NCI-H2081 (cell line): ENCODE measurements at regions not wholly inside any gene's neighbourhood (a gene's known extent, or its start where the extent isn't known, plus 50 kb on each side); places are given as distances from the start of the nearest gene placed in this dataset.

ENCODE experiments used
- DNase-seq, 2 experiments: peaks; one replicate each; lab custom pipeline; 2025; lab: John Stamatoyannopoulos, UW

DNA sequence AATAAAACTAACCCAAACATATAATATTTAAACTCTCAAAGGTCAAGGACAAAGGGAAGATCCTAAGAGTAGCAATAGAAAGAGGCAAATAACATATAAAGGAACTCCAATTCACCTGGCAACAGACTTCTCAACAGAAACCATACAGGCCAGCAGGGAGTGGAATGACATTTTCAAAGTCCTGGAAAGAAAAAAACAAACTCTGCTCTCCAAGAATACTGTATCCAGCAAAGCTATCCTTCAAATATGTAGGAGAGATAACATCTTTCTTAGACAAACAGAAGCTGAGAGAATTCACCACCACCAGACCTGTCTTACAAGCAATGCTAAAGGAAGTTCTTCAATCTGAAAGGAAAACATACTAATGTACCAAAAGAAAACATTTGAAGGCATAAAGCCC is 51.5 kb upstream of the TMEM158 start:
- no peak for DNase-seq

DNA sequence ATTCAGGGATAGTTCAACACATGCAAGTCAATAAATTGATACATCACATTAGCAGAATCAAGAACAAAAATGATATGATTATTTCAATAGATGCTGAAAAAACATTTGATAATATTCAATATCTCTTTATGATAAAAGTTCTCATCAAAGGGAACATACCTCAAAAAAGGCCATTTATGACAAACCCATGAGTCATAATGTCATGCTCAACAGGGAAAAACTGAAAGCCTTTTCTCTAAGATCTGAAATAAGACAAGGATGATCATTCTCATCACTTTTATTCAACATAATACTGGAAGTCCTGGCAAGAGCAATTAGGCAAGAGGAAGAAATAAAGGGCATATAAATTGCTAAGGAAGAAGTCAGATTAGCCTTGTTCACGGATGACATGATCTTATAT is 54.1 kb upstream of the TMEM158 start:
- DNase-seq: no peak

DNA sequence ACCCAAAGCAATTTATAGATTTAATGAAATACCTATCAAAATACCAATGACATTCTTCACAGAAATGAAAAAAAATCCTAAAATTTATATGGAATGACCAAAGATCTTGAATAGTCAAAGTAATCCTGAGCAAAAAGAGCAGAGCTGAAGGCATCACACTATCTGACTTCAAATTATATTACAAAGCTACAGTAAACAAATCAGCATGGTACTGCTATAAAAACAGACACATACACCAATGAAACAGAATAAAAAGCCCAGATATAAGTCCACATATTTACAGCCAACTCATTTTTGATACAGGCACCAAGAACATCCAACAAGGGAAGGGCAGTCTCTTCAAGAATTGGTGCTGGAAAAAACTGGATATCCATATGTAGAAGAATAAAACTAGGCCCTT is 54.9 kb upstream of the TMEM158 start:
- no peak for DNase-seq

DNA sequence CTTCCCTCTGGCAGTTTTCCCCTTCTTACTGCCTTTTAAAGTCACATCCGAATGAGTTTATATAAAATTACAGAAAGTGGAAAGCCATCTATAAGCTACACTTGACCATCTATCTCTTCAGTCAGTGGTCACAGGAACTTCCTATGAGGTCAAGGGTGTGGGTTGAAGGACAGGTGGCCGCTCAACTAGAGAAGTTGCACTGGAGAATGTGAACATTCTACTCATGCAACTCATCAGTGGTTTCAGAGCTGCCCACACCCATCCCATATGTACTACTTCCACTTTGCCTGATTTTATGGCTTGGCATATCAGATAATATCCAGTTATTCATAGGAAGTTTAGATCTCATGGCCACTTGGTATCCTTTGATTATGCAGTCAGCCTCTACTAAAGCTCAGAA is 57.4 kb upstream of the TMEM158 start:
- no peak for DNase-seq

DNA sequence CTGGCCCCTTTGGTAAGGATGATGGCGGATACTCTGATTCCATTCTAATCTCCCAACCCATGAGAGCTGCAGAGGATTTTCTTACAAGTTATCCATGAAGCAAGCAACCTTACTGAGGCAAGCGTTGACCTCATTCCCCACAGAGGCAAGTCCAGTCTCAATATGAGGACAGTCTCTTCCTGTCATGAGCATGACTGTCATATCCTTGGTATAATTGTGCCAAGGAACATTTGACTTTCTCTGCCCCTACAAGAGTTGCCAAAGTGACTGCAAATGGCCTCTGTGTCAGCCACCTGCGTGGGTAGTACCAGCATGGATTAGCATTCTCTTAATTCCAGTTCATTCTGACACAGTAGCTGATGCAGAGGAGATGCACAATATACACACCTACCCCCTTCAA is 71.2 kb upstream of the TMEM158 start:
- no peak for DNase-seq

DNA sequence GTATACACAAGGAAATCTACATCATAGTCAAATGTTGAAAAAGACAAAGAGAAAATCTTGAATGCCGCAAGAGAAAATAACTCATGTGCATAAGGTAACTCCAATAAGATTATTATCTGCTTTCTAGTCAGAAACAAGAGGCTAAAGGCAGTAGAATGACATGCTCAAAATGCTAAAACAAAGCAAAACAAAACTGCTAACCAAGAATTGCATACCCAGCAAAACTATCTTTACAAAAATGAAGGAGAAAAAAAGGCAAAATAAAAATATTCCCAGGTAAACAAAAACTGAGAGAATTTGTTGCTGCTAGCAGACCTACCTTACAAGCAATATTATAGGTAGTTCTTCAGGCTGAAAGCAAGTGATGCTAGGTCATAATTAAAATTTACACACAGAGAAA is 76.4 kb upstream of the TMEM158 start:
- no peak for DNase-seq

DNA sequence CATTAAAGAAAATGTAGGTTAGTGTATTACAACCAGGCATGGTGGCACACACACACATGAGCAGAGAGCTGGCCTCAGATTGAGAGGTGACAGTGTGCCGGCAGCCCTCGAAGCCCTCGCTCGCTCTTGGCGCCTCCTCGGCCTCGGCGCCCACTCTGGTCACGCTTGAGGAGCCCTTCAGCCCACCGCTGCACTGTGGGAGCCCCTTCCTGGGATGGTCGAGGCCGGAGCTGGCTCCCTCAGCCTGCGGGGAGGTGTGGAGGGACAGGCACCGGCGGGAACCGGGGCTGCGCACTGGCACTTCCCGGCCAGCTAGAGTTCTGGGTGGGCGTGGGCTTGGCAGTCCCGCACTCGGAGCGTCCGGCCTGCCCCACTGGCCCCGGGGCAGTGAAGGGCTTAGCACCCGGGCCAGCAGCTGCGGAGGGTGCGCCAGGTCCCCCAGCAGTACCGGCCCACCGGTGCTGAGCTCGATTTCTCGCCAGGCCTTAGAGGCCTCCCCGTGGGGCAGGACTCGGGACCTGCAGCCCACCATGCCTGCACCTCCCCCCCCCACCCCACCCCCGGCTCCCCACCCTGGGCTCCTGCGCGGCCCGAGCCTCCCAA is 80.4 kb upstream of the TMEM158 start:
- DNase-seq: no peak

DNA sequence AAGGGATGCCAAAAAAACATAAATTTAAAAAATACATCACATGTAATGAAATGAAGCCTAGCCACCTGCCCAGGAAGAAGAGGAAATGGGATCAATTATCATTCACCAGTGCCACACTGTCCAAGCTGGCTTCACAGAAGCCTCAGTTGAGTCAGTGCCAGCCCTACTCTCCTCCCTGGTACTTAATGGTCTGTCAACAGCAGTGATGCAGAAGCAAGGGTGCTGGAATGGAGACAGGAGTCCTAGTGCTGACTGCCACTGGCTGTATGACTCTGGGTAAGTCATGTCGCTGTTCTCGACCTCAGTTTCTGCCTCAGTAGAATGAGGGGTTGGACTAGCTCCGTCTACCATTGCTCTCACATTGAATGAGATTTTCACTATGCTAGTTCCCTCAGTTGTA is 78.5 kb upstream of the LARS2 start:
- peak; percentile 82 to 95 for DNase-seq

DNA sequence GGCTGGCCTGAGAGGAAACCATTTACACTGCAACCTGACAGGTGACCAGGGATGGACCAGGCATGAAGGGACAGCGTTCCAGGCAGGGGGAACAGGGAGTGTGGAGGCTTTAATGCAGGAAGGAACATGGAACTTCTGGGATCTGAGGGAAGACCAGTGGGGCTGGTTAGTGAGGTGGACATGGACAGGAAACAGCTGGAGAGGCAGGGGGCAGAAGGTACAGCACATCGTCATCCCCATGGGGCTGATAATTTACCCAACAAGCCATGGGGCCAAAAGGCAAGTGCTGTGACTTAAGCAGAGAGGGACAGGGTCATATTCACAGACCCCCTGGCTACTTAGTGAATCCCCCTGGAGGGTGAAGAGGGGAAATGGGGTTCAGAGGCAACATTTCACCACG is 77.0 kb upstream of the LARS2 start:
- DNase-seq: no peak

DNA sequence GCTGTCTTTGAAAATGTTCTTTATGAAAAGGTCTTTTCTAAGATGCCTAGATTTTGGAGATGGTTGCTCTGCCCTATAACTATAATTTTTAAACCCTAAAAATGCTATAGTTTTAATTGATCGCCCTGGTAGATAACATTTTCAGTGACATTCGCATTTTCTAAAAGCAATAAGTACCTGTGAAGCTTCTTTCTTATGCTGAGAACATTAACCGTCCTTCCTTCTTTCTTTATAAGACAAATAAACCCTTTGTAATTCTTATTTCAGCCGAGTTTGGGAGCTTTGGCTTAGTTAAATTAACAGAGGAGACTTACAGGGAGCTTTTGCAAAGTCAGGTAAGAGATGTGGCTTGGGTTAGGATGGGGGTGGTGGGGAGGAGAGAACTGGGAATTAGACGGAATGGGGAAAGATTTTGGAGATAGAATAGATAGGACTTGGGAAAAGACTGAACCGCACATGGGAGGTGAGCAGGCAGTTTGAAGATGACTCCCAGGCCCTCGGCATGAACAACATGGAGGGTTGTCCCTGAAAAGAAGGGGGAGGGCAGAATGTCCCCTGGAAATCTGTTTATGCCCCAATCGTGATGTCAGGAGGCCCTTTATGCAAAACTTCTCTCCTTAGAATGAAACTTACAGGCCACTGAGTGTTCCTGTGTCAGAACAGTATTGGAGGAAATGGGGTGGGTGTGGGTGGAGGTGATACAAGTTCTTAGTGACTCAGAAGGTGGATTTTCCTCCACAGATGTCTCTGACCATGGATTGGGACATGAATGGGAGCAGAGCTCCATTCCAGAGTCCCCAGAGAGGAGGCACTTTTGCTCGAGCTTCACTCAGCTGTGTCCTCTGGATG is 76.2 kb upstream of the LARS2 start:
- DNase-seq: no peak

DNA sequence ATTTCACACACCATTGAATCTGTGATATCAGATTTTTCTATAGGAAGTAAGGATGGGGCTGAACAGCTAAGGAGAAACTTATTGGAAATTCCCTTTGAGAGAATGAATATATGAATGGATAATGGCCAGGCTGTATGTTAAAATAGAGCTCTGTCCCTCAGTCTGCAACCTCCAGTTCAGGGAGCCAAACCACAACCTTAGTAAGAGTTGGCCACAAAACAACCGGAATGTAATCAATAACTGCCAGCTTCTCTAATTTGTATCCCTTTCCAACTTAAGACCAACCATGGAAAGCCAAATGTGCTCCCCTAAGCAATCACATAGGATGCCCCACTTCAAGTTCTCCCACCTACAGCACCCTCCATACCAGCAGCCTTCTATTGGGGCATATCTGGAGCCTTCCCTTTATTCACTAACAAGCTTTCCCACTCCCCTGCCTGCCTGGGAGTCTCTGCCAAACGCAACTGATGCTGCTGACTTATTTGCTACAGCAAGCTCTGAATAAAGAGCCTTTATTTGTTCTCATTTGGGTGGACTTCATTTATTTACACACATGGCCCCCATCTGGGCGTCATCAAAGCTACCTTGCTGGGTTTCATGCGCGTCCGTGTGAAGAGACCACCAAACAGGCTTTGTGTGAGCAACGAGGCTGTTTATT is 75.4 kb upstream of the LARS2 start:
- no peak for DNase-seq

DNA sequence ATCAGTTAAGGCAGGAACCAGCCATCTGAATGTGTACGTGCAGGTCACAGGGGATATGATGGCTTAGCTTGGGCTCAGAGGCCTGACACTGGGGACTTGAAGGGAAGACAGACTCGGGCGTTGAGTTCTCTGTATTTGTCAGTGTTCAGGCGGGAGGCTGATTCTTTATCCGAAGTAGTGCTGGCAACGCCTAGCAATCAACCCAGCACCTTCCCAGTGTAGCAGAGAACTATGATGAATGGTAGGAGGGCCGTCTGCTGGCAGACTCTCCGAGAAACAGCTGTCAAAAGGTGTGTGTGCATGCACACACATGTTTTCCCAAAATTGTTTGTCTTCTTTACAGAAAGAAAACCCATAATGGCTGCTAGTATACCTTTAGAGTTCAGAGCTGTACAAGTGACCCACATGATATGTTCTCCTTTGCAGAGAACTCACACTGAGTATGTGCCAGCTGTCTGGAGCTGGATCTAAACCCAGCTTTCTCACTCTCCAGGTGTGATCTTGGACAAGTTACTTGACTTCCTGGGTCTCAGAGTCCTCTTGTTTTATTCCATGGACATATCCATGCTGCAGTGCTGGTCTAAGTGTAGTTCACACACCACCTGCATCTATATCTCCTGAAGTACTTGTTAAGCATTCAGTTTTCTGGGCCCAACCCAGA is 74.5 kb upstream of the LARS2 start:
- no peak for DNase-seq

DNA sequence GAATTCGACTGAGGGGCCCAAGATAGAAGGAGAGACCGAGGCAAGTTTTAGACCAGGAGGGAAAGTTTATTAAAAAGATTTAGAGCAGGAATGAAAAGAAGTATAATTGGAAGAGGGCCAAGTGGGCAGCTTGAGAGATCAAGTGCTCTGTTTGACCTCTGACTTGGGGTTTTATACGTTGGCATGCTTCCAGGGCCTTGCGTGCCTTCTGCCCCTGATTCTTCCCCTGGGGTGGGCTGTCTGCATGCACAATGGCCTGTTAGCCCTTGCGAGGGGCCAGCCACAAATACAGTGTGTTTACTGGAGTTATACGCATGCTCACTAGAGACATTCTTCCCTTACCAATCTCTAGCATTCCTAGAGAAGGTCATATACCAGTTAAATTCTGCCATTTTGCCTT is 70.7 kb upstream of the LARS2 start:
- DNase-seq: no peak

DNA sequence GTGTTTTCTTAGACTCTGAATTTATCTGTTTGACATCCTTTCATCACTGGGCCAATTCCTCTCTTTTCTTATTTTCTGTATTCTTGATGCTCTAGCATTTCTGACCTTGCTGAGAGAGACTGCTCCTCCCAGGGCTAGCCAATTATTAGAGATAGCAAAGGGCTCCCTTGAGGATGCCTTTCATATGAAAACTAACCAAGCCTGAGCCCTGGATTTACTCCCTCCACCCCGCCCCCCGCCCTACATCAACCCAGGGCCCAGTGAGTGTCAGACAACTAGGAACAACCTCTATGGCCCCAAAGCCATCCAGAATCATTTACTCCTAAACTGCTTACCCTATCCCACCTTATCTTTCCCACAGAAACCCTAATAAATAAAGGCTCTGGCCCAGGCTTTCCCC is 69.7 kb upstream of the LARS2 start:
- DNase-seq: no peak

DNA sequence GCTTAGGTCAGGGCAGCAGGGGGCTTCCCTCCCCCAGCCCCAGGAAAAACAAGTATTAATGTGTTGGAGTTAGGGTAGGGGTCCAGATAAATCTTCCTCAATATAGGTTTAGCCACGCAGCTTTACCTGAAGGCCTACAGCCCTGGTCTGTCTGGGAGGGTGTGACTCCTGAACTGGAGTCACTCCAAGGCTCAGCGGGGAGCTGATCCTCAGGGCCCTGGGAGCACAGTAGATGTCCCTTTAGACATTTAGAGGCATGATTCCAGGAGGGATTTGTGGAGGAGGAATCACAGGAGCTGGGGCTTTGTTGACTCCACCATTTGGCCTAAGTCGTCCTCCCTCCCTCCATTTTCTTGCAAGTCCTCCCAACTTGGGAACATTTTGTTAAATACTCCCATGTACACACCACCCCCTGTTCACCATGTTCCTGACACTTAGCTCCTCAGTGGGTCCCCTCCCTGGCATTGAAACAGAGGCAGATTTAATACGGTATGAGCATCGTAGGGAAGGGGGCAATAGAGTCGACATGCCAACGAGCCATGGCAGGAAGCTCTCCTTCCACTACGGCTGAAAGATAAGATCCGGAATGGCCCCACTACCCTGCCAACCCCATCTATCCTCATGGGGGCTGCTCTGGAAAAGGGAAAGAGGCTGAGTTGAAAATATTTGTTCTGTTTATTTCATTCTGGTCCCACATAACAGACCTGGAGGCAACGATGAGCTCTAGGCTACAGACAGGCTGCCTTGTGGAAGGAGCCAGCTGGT is 69.0 kb upstream of the LARS2 start:
- DNase-seq: no peak

DNA sequence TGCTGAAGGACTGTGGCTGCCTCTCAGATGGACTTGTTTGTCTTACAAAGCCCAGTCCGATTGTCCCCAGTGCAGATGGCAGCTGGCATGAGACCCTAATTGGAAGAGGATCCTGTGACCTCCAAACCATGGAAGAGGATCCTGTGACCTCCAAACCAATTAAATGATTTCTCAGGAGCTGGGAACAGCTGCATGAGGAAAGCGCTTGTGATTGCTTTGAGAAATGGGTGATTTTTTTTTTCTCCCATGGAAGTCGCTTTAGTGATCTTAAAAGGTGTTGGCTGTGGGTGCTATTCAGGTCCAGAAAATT is 68.4 kb upstream of the LARS2 start:
- DNase-seq: no peak

DNA sequence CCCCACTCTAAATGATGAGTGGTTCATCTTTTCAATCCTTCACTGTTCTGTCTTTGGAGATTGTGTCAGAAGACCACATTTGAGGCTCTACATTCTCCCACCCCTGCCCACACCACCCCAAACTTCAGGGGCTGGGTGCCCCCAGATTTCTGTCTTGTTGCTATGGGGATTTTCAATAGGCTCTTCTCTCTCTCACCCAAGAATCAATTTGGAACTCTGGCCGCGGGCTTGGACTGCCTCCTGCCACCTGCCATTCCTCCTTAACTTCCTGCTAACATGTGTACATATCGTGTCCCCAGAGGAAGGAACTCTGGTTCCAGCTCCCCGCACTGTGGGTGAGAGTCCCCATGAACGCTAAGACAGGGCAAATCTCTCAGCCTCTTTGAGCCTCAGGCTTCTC is 67.4 kb upstream of the LARS2 start:
- no peak for DNase-seq

DNA sequence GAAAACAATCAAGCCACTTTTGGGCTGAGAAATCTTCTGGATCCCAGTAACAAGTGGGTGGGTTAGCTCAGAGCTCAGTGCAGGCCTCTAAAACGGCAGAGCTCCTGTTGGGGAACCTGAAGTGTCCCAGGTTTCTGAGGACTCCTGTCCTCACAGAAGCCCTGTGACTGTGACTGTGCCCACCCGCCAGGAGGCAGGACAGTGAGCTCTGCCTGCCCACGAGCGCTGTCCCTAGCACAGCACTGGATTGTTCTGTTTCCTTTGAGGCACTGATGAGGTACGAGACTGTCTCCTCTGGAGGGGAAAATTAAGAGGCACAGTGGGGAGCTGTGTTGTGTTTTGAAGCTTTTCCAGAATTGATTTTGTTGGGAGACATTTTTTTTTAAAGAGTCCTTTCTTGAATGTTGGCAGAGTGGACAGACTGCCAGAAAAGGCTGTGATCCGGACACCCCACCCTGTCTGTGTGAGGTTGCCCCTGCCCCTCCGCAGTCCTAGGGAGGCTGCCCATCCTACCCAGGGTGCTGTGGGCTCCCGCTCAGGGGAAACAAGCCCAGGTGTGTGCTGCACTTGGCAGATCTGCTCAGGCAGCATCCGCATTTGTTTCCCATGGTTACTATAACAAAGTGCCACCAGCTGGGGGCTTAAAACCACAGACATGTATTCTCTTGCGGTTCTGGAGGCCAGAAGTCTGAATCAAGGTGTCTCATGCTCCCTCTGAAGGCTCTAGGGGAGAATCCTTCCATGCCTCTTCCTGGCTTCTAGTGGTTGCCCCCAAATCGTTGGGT is 66.6 kb upstream of the LARS2 start:
- DNase-seq: no peak

DNA sequence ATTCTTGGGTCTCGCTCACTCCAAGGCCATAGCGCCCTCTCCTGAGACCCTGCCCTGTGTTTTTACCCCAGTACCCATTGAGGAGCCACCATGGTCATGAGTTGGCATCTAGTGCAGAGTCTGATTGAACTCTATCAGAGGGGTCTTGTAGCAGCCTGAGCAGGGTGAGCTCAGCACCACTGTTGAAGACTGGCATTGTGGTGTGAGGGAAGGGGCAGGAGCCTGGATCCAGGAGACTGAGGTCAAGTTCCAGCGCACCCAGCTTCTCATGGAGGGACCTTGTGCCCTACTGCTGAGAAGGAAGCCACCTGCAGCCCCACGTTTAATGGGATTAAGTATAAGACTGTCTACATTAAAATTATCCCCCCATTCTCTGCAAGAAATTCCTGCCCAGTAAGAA is 65.8 kb upstream of the LARS2 start:
- DNase-seq: no peak

DNA sequence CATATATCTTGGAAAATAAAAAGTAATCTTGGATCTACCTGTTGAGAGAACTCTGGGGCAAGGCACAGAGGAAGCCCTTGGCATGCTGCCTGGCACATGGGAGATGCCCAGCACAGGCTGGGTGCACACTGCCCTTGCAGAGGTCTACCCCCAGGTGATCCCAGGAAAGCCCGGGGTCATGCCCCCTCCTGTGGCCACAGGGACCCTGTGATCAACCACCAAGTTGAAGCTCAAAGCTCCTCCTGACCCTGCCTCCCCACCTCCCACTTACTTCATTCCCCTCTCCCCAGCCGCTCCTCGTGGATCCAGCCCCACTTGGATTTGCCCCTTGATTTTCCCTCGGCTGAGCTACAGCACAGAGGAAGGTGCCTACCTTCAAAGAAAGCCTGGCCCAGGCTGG is 62.7 kb upstream of the LARS2 start:
- no peak for DNase-seq

DNA sequence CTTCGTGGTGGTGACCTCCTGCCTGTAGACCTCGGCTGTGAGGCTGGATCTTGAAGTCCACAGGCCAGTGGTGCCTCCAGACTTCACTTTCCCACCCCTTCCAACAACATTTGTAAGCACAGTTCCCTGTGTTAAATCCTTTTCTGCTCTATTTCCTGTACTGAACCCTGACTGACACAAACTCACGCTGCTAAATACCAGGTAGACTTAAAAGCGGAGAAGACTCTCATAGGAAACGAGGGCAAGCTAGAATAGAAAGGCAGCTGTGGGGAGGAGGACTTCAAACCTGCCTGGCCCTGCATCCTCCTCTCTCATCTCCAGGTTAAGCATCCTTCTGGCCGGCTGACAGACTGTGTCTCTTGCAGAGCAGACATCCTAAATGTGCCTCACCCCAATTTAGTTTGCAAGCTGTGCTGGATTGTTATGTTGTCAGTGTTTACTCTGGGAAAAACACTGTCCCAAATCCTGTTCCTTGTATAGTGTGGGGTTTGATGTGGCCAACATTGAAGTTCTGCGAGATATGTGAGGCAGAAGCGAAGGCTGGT is 58.5 kb upstream of the LARS2 start:
- DNase-seq: no peak
